NB4 (cell line): ENCODE measurements at regions not wholly inside any gene's neighbourhood (a gene's known extent, or its start where the extent isn't known, plus 50 kb on each side); places are given as distances from the start of the nearest gene placed in this dataset.

ENCODE experiments used
- DNase-seq: peaks from one replicate; pipeline ENCODE4 v3.0.0; 2010; ENCODE audit warnings: low read depth
- H3K4me3 ChIP-seq: one replicate; pipeline ENCODE4 v1.5.1; 2011; ENCODE audit warnings: mild to moderate bottlenecking, low read depth, low read length, moderate library complexity
- MYC ChIP-seq: IDR thresholded peaks from 2 replicates; pipeline ENCODE4 v1.6.1; 2011; ENCODE audit warnings: low read depth, low read length
- POLR2A ChIP-seq: IDR thresholded peaks from 2 replicates; pipeline ENCODE4 v1.6.1; 2011; ENCODE audit warnings: mild to moderate bottlenecking; ENCODE audit not compliant: insufficient read length; ENCODE audit errors: extremely low read depth
- TF ChIP-seq, protein P1 (sequence below): IDR thresholded peaks from 2 replicates; pipeline ENCODE4 v1.6.1; 2011; ENCODE audit warnings: low read depth, low read length
- TF ChIP-seq, protein P2 (sequence below): IDR thresholded peaks from one replicate; pipeline ENCODE4 v1.5.1; 2012; ENCODE audit warnings: low read depth, low read length

DNA sequence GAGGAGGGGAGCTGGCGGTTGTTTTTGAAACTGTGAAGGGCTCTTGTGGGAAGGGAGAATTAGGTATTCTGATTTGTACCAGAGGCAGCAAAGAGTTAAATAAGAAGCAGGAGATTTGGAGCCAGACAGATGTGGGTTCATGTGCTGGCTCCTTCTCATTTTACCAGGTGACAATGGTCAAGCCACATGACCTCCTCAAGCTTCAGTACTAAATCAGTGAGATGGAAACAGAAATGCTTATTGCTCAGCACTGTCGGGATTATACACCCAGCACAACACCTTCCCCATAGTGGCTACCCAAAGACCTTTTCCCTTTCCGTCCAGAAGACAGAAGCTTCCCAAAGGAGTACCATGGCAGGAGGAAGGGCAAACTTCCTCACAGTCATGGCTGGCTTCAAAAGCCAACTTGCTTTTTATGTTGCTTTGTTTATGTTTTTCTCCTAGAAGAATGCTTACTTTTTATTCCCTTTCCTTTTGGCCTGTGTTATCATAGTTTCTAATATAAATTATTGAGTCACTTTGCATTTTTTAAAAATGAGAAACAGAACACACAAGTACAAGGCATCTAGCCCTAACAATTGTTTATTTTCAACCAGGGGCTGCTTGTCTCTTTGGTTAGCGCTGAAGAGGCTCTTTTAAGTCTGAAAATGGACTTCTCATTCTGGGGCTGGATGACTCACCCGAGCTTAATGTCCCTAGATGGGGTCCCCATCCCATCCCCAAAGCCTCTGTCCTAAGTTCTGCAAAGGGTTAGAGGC is 181.5 kb upstream of the ZBED5 start:
- no peak for DNase-seq
- no peak overlapping the region for H3K4me3 ChIP-seq
- TF ChIP-seq POLR2A (no peak), MYC (no peak)
- TF ChIP-seq, protein P1, sequence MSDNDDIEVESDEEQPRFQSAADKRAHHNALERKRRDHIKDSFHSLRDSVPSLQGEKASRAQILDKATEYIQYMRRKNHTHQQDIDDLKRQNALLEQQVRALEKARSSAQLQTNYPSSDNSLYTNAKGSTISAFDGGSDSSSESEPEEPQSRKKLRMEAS, result no peak
- TF ChIP-seq, protein P2, sequence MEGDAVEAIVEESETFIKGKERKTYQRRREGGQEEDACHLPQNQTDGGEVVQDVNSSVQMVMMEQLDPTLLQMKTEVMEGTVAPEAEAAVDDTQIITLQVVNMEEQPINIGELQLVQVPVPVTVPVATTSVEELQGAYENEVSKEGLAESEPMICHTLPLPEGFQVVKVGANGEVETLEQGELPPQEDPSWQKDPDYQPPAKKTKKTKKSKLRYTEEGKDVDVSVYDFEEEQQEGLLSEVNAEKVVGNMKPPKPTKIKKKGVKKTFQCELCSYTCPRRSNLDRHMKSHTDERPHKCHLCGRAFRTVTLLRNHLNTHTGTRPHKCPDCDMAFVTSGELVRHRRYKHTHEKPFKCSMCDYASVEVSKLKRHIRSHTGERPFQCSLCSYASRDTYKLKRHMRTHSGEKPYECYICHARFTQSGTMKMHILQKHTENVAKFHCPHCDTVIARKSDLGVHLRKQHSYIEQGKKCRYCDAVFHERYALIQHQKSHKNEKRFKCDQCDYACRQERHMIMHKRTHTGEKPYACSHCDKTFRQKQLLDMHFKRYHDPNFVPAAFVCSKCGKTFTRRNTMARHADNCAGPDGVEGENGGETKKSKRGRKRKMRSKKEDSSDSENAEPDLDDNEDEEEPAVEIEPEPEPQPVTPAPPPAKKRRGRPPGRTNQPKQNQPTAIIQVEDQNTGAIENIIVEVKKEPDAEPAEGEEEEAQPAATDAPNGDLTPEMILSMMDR, result no peak

DNA sequence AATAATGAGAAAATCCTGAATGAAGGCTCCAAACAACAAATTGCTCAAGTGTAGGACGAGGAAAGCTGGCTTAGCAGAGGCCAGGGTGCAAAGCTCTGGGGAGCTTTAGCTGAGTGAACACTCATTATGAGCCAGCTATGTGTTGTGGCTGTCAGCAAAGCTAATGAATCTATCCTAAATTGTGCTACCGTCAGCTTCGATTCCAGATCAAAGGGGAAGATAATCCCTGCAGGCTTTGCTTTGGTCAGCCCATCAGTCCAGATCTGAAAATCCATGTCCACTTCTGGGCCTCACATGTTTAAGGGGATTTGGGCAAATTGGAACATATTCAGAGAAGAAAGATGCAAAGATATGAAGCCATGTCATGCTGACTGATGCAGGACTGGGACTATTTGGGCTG is 180.9 kb upstream of the ZBED5 start:
- no peak for DNase-seq
- TF ChIP-seq POLR2A (no peak), MYC (no peak)
- TF ChIP-seq, protein P2, result no peak
- TF ChIP-seq, protein P1, result no peak
- no peak overlapping the region for H3K4me3 ChIP-seq

DNA sequence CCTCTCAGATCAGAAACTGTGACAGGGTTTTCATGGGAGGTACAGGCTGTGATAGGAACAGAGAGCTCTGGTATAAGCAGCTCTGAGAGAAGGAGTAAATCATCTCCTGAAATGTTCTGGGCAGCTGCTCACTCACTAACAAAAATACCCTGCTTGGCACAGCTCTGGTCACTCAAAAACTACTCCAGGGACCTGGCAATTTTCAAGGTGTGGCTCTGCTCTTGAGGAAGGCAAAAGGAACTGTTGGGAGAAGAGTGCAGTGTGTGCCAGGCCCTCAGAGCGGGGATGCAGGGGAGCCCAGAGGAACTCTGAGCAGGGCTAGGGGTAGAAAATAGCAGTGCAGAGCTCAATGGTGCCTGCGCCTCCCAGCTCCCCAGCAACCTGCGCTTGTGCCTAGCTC is 180.5 kb upstream of the ZBED5 start:
- no peak for TF ChIP-seq MYC
- H3K4me3 ChIP-seq, result no peak overlapping the region
- DNase-seq, result no peak

DNA sequence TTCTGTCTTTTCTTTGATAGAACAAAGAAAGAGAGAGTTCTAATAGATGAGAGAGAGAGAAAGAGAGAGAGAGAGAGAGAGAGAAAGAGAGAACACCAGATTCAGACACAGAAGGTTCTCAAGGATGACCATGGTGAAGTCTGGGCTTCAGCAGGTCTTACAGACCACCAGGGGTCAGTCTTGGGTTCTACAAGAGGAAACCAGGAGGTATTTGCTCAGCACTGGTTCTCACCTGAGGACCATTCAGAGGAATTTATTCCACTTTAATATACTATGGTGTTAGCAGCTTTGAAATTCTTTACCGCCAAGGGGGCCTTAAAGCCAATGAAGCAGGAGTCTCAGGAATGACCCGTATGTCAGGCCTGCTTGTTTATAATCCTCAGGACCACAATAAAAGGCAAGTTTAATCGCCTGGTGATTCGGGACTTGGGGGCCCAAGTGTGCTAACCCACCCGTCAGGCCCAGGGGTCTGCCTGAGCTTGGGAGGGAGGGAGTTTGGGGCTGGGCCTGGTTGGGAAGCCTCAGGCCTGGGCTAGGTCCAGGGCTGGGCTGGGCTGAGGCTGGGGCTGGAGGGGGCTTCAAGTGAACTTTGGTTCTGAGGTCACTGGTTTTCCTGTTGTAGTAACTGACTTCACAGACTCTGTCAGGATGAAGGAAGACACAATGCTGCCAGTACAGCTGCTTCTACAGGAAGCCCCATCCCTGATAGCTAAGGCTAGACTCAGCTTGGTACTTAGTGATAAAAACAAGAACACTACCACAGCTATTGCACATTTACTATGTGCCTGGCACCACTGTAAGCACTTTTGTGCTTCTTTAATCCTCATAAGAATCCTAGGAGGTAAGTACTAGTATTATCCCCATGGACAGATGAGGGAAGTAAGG is 179.2 kb upstream of the ZBED5 start:
- TF ChIP-seq, protein P1, result no peak
- TF ChIP-seq, protein P2, result peak; percentile 65
- DNase-seq, result peak; percentile 63
- no peak overlapping the region for H3K4me3 ChIP-seq

DNA sequence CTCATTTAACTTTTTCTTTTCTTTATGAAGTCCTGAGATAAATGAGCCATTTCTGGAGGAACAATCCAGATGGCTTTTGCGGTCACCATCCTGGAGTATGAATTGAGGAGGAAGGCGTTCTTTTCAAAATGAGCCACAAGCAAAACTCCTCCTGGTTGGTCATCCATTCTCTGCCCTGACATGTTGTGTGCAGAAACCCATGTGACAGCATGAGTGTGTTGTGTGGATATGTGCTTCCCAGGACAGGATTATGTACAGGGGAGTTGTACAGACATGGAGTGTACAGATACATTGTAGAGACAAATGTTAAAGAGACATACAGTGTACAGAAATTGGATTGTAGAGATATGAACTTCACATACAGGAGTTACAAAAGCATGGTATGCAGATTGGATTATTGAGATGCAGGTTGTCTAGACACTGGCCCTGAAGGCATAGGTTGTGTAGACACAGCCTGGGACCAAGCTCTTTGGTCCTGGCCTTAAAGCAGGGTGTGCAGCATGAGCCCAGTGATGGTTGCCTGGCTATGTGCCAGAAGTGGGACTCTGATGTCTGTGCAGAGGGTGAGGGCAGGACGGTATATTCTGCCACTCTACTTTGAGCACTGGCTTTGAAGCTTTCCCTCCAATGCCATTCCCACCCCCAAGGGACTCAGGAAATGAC is 178.5 kb upstream of the ZBED5 start:
- TF ChIP-seq, protein P2, result no peak
- TF ChIP-seq, protein P1, result no peak
- no peak for TF ChIP-seq MYC
- TF ChIP-seq POLR2A, result no peak
- H3K4me3 ChIP-seq, result no peak overlapping the region
- no peak for DNase-seq

DNA sequence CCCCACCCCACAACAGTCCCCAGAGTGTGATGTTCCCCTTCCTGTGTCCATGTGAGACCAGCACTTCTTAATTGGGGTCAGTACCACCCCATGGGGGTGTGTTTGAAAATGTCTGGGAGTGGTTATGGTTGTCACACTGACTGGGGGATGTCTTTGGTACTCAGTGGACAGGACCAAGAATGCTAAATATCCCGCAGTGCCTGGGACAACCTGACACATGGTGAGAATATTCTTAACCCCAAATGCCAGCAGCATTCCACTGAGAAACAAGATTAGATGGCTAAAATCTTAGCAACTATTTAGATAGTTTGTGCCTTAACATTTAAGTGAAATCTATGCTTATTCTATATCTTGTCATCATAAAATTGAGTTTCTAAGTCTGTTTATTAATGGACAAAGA is 177.5 kb upstream of the ZBED5 start:
- DNase-seq, result no peak

More for the DNA sequence above, 177.5 kb upstream of the ZBED5 start:
- TF ChIP-seq POLR2A, result no peak
- no peak for TF ChIP-seq MYC
- TF ChIP-seq, protein P2, result no peak
- TF ChIP-seq, protein P1, result no peak
- no peak overlapping the region for H3K4me3 ChIP-seq
